ENCODE measurements at regions not wholly inside any gene's neighbourhood (a gene's known extent, or its start where the extent isn't known, plus 50 kb on each side); places are given as distances from the start of the nearest gene placed in this dataset.

- DNase-seq (no peak), ATAC-seq (peak; percentile 70)
- H3K27ac ChIP-seq: no peak overlapping the region
- H3K9me3 ChIP-seq: no peaks in the 10 kb centered on the region
- no peak for TF ChIP-seq CTCF (IDR thresholded peaks at IDR 0.05)
- H3K27me3 ChIP-seq: no peaks in the 10 kb centered on the region
- no peaks in the 10 kb centered on the region for H3K4me1 ChIP-seq
- intact Hi-C loops (cut with DNase I): no loop called here
- no peaks in the 10 kb centered on the region for H3K36me3 ChIP-seq
- H3K4me3 ChIP-seq: no peak overlapping the region
Measured at GRCh38 chr13:32852526-32852925, 163.7 kb upstream of the KL start.

GRCh38 chr13:32857077-32857476, 159.1 kb upstream of the KL start:
- Histone ChIP-seq H3K36me3 (no peaks in the 10 kb centered on the region), H3K27me3 (no peaks in the 10 kb centered on the region), H3K9me3 (peaks cover 0 to 10% of the 10 kb centered on the region in 2 donors), H3K4me3 (no peak overlapping the region), H3K4me1 (no peaks in the 10 kb centered on the region), H3K27ac (no peak overlapping the region)
- intact Hi-C loops (cut with DNase I): no loop called here
- TF ChIP-seq CTCF (IDR thresholded peaks at IDR 0.05): no peak
- ATAC-seq: no peak
- DNase-seq: no peak

- H3K4me3 ChIP-seq: no peak overlapping the region
- H3K36me3 ChIP-seq: no peaks in the 10 kb centered on the region
- TF ChIP-seq CTCF (IDR thresholded peaks at IDR 0.05): no peak
- H3K9me3 ChIP-seq: peaks cover 0 to 10% of the 10 kb centered on the region in 2 donors
- H3K27ac ChIP-seq: no peak overlapping the region
- DNase-seq: no peak
- intact Hi-C loops (cut with DNase I): no loop called here
- no peaks in the 10 kb centered on the region for H3K4me1 ChIP-seq
- no peak for ATAC-seq
- no peaks in the 10 kb centered on the region for H3K27me3 ChIP-seq
Measured at GRCh38 chr13:32857689-32858088, 158.5 kb upstream of the KL start.

- Histone ChIP-seq H3K36me3 (no peaks in the 10 kb centered on the region), H3K27ac (no peak overlapping the region), H3K9me3 (peaks cover 0 to 10% of the 10 kb centered on the region in 2 donors), H3K27me3 (no peaks in the 10 kb centered on the region), H3K4me3 (no peak overlapping the region), H3K4me1 (no peaks in the 10 kb centered on the region)
- no peak for DNase-seq
- intact Hi-C loops (cut with DNase I): no loop called here
- ATAC-seq: no peak
- no peak for TF ChIP-seq CTCF (IDR thresholded peaks at IDR 0.05)
Measured at GRCh38 chr13:32859707-32860292, 156.4 kb upstream of the KL start.

- Histone ChIP-seq H3K9me3 (peaks cover 0 to 10% of the 10 kb centered on the region in 2 donors), H3K27me3 (no peaks in the 10 kb centered on the region), H3K4me1 (no peaks in the 10 kb centered on the region), H3K27ac (no peak overlapping the region), H3K4me3 (no peak overlapping the region), H3K36me3 (no peaks in the 10 kb centered on the region)
- no peak for TF ChIP-seq CTCF (IDR thresholded peaks at IDR 0.05)
- intact Hi-C loops (cut with DNase I): no loop called here
- ATAC-seq (no peak), DNase-seq (no peak)
Measured at GRCh38 chr13:32861304-32861703, 154.9 kb upstream of the KL start.

Data from left lung (tissue), 4 donors.